Stimulated activated CD8-positive, alpha-beta memory T cell treated with anti-CD3 and anti-CD28 coated beads, Interleukin-12 subunit alpha, Interleukin-12 subunit beta, amount 100 ng/mL, for 1 hour (primary cell): ENCODE measurements at regions not wholly inside any gene's neighbourhood (a gene's known extent, or its start where the extent isn't known, plus 50 kb on each side); places are given as distances from the start of the nearest gene placed in this dataset.

Experiments
- DNase-seq: peaks from one replicate; pipeline ENCODE4 v3.0.0-alpha.2; 2020; ENCODE audit warnings: low read depth

DNA sequence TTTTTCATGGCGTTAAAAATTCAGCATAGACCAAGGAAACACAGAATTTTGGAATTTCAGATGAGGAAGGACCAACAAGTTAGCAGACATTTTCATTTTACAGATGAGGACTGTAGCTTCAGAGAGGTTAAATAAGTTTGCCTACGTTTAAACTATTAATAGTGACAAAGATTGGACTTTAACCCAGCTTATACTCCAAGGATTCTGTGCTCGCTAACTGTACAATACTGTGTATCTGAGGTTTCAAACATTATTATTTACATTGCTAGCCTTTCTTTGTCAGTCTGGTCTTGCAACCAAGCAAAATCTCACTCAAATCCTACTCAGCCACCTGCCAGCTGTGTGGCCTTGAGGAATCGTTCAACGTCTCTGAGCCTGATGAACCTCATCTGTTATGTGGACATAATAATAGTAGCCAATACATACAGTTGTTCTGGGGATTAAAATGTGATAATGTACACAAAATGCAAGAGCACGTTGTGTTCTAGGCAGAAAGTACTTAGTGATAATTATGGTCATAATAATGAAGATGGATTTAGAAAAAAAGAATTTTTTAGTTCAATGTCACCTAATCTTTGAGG, 462.4 kb upstream of the TRIB2 start:
- no peak for DNase-seq

DNA sequence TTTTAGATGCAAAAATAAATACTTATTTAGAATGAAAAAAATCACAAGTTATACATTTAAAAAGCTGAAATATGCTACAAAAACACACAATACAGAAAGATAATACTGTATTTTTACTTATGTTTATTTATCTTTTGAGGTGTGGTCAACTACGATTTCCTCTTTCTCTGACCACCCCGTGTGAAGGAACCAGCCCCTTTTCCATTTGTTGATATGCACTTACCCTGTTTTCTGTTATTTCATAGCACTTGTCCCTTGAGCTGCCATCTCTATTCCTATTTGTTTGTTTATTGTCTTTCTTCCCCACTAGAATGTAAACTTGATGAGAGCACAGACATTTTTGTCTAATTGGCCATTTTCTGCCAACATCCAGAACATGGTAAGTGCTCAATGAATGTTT, 460.5 kb upstream of the TRIB2 start:
- DNase-seq: no peak

DNA sequence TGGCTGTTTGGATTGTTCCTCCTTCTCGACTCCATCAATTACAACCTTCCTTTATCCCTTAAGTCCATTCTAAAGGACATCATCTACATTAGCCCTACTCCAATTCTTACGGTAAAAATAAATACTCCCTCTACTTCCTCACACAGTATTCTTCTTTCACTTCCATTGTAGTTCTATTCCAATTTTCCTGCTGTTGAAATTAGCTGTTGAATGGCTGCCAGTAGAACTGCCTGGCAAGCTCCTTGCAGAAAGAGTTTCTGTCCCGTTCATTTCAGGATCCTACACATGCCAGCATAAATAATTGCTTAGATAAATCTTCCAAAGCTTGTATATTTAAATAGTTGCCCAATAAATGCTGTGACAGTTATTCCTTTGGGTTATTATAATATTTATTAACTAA, 459.3 kb upstream of the TRIB2 start:
- DNase-seq: no peak

DNA sequence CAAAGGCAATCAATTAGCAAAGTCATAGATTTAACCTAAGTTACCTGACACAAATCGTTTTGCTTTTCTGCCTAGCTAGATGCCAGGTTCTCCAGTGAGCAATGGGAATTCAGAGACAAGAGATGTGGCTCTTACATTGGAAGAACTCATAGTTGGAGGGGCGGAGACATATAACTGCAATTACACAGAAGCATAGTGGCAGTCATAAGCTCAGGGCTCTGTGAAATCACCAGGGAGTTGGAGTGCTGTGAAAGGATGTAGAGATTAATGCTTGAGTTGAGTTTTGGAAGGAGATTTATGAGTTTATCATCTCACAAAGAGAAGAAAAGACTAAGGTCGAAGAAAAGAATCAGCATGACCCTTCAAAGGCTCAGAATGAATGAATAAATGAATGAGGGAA, 457.2 kb upstream of the TRIB2 start:
- DNase-seq: no peak

DNA sequence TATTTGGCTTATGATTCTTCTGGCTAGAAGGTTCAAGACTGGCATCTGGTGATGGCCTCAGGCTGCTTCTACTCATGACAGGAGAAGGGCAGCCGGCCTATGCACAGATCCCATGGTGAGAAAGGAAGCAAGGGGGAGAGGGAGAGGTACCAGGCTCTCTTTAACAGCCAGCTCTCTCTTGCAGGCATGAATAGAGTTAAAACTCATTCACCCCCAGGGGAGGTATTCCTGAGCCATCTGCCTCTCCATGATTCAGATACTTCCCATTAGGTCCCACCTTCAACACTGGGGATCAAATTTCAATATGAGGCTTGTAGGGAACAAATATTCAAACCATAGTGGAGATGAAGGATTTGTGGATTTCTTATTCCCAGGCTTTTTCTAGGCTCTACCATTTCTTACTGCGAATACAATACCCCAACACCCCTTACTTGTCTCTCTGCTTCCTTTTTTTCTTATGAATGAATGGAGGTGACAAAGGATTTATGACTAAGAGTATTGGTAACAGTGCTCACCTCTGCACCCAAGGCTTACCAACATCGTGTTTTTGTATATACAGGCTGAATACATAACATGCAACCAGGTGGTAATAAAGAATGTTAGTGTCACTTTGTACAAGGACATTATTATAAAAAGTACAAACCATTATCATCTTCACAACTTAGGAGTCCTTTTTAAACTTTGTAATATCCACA, 454.6 kb upstream of the TRIB2 start:
- no peak for DNase-seq

DNA sequence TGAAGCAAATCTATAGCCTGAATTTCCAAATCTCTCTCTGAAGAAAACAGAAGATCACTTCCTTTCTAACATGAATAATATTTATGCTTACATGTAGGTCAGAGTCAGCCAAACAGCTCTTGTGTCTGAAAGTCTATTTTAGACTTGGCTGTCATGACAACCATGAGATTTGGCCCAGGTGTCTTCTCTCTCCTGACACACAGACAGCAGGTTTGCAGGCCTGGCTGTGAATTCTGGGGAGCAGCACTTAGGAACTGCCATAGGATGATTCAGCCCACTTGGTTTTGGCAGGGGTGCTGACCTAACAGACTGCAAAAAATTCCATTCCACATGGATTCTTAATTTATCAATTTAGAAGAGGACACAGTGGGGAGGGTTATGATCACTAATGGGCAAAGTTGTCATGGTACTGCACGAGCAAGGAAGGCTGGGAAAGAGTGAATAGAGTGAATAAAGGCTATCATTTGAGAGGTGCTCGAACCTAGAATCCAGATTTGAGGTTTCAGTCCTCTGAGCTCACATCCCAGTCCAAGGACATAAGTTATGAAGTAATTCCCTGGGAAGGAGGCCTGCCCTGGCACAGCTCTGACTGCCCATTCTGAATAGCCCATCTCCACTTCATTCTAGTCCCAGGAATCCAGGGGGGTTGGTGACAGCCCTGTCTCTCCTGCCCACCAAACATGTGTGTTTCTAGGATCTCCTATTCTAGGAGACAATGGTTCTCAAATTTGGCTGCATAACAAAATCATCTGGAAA, 453.9 kb upstream of the TRIB2 start:
- no peak for DNase-seq

DNA sequence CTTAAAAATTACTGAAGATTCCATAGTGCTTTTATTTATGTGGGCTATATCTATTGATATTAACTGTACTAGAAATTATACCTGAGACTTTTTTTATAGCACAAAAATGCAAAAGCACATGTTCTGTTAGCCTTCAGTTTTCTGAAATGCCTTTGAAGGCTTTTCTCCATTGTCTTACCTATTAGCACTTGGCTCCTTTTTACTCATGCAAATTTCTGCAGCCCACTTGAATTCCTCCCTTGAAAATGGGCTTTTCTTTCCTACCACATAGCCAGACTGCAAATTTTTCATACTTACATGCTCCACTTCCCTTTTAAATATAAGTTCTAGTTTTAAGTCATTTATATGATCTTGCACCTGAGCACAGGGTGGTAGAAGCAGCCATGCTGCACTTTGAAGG, 453.0 kb upstream of the TRIB2 start:
- no peak for DNase-seq

DNA sequence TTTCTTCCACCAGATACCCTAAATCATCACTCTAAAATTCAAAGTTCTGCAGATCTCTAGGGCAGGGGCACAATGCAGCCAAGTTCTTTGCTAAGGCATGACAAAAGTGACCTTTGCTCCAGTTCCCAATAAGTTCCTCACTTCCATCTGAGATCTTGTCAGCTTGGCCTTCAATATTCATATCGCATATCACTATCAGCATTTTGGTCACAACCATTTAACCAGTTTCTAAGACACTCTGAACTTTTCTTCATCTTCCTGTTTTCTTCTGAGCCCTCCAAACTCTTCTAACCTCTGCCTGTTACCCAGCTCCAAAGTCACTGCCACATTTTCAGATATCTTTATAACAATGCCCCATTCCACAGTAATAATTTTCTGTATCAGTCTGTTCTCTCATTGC, 452.6 kb upstream of the TRIB2 start:
- no peak for DNase-seq

DNA sequence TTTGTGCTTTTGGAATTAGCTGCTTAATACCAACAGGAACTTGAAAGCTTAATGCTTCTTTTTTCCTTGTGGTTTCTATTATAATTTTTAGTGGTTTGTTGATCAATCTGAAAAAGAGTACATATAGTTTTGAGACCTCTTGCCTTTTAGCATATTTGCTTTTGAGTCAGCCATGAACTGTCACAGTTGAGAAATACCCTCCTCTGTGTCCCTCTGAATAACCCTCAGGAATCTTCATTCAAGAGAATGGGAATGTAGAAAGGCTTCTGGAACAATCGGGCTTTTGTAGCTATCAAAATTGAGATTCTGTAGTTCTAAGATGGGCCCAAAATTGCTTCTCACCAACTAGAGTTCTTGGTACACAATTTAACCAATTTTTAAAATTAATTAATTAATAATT, 451.1 kb upstream of the TRIB2 start:
- no peak for DNase-seq

DNA sequence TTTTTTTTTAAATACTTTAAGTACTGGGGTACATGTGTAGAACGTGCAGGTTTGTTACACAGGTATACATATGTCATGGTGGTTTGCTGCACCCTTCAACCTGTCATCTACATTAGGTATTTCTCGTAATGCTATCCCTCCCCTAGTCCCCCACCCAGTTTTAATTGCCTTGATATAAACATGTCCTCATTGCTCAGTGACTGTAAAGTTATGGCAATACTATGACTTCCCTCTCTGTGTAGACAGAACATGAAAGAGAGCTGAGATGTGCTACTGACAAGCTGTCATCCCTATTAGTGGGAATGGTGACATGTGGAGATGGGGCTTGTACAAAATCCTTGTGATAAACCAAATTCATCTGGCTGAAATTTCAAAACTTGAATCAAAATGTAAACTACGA, 449.7 kb upstream of the TRIB2 start:
- DNase-seq: no peak

DNA sequence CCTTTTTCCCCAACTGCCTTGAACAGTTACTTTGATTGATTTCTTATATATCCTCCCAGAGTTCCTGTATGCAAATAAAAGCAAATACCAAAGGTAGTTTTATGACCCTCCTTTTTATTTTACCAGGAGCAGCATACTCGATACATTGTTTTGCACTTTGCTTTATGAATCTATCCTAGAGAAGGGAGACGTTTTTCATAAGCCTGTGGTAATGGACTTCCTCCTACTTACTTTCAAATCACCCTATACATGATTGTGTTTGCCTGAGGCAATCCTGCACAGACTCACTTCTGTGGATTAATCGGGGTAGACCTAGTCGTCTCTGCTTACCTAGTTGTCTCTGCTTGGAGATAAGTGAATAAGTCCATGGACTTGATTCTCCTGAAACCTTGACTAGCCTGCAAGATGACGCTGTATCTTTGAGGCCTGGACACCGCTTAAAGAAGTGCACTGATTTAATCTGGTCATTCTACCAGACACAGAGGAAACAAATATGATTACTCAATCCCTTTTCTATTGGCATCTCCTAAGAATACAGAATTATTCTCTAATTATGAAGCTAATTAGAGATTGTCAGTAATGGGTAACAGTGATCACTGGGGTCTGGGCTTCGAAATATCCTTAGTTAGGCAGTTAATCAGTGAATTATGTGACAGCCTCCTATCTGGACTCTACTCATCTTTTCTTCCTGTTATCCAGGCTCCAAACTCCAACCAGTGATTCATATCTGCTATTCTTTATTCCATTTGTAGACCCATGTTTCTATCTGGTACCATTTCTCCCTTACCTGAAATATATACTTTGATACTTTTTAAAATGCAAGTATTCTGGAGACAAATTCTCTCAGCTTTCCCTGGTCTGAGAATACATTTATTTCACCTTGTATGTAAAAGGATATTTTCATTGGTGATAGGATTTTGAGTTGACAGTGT, 447.4 kb upstream of the TRIB2 start:
- DNase-seq: no peak

DNA sequence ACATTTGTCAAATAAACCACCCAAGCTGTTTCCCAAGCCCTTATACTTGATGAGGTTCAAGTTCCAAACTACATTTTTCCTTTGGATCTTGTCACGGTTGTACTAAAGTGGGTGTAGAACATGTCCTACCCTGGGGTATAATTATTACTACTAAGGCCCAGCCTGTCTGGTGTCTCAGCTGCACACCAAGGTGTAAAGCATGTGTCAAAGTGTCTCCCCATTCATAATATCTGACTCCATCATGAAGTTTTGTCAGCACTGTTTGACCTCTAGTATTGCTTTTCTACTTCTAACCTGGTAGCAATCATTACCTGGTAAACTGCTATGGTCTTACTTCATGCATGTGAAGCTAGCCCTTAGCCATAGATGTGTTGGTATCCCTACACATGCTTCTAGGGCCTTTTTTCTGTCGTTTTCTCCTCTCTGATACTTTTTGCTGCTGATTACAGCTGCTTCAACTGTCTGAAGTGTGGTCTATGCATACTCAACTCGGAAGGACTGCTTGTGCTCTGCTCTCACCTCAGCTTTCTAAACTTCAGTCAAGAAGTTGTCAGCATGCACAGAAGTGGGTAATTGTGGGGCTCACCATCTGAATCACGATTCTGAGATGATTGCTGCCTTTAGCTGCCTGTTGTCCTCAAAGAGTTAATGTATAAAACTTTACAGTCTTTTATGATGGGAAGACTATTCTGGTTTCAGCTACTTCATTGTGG, 445.7 kb upstream of the TRIB2 start:
- no peak for DNase-seq

DNA sequence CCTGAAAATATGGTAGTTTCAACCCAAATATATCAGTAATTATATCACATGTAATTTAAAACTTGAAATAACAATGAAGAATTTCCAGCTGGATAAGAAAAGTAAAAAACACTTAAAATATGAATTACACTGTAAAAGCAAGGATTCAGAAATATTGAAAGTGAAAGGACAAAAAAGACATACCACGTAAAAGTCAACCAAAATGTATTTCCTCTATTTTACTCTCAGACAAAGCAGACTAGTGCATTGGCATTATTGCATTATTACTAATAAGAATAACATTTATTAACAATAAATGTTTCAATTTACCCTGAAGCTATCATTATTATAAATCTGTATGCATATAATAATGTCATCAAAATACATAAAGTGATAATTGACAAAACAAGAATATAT, 445.1 kb upstream of the TRIB2 start:
- no peak for DNase-seq

DNA sequence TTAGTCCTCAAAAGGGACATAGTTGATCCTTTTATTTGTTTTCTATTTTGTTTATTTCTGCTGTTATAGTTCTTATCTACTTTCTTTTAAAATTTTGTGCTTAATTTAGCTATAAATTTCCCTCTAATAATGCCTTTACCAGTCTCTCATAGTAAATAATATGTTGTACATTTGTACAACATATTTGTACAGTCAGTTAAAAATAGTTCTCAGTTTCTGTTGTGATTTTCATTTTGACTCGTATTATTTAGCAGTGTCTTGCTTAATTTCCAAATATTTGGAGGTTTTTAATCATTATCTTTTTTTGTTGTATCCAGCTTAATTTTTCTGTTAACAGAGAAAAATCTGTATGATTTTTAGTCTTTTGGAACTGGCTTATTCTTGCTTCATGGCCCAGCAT, 443.6 kb upstream of the TRIB2 start:
- DNase-seq: no peak

DNA sequence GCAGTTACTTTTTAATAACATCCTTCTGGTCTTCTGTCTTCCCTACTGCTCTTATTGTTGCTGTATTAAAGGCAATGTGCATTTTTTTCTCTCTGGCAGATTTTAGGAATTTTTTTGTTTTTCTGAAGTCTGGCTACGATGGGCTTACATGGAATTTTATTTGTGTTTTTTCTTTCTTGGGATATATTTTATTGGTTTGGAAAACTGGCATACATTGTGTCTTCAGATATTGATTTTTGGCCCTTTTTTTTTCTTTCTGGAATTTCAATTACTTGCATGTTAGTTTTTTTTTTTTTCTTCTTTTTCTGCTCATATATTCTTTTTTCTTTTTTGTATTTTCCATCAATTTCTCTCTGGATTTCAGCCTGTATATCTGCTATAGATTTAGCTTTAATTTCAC, 442.1 kb upstream of the TRIB2 start:
- DNase-seq: no peak

DNA sequence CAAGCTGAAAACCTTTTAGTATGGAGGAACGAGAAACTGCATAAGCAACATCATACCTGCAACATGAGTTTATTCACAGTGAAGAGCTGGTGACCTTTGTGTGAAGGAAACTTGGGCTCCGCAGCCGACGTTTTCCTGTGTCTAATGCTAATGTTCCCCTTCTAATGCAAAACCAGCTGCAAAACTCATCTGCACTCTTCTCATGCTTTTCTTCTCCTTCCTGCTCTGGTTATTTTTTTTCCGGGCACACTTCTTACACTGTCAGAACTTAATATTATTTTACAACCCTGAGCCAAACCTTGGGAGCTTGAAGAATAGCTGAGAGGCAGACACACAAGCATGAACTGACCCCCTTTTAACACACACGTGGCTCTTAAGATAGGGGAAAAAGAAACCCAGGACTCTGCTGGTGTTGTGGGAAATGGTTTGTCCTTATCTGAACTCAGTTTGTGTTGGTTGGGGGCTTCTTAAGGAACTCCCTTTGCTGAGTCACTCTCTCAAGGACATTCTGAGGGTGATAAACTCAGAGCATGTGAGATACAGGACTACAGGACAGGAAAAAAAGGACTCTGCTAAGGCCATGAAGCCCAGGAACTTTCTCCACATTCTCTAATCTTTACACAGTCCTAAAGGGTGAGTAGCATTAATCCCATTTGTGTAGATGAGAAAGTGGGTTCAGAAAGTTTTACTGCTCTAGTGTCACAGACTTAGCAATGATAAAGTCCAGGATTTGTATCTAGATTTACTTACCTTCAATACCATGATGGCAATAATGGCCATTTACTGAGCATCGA, 439.3 kb upstream of the TRIB2 start:
- no peak for DNase-seq

DNA sequence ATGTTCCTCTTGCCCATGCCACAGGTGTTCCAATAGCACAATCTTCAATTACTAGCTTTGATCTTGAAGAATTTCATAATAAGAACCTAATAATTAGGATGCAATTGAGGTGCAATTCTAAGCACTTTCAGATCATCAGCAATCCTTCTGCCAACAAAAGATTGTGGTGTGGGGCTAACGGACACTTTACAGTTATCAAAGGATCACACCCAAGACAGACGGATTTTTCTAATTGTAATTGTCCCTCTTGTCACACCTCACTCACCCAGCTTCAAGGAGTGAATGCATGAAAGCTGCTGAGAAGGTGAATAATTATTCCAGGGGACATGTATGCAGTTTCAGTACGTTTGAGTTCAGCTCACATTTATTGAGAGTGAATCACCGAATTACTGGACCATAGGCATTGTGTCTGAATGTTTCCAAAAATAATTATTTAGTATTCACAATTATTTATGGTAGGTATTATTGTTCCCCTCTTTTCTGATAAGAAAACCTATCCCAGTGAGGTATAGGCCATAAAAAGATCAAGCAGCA, 438.5 kb upstream of the TRIB2 start:
- no peak for DNase-seq

DNA sequence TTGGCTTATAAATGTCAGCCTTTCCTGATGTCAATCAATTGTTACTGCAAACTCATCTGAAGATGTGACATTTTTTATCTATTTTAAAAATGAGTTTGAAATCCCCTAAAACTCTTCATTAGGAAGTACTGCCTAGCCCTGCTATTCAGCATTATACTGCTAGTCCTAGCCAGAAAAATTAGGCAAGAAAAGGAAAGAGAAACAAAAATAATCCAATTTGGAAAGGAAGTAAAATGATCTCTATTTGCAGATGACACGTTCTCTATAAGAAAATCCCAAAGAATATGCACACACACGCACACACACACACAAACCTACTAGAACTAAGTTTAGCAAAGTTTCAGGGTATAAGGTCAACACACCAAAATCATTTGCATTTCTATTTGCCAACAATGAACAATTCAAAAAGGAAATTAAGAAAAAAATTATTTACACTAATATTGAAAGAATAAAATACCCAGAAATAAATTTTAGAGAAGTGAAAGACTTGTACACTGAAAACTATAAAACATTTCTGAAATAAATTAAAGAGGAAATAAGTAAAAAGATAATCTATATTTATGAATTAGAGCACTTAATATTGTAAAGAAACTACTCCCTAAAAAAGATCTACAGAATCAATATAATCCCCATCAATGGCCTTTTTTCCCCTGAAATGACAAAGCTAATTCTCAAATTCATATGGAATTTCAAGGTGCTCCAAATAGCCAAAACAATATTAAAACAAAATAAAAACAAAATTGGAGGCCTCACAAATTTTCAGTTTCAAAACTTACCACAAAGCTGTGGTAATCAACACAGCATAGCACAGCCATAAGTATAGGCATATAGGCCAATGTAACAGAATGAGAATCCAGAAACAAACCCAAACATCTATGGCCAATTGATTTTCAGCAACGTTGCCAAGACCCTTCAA, 433.7 kb upstream of the TRIB2 start:
- DNase-seq: no peak

DNA sequence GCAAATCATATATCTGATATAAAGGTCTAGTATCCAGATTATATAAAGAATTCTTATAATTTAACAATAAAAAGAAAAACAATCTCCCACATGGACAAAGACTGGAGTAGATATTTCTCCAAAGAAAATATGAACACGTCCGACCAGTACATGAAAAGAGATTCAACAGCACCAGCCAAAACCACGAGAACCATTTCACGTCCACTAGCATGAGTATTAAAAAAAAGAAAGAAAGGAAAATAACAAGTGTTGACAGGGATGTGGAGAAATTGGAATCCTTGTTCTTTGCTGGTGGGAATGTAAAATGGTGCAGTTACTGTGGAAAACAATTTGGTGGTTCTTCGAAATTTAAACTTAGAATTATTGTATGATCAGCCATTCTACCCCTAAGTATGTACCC, 432.7 kb upstream of the TRIB2 start:
- no peak for DNase-seq

DNA sequence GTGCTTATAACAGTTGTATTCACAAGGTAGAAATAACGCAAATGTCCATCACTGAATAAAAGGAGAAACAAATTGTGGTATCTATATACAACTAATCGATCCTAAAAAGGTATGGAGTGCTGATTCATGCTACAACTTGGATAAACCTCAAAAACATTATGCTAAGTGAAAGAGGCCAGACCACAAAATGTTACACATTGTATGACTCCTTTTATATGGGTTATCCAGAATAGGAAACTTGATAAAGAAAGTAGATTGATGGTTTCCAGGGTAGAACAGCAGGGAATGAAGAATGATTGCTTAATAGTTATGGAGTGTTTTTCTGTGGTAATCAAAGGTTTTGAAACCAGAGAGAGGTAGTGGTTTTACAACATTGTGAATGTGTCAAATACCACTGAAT, 432.2 kb upstream of the TRIB2 start:
- DNase-seq: no peak
